OCI-LY3 (cell line): ENCODE measurements at regions not wholly inside any gene's neighbourhood (a gene's known extent, or its start where the extent isn't known, plus 50 kb on each side); places are given as distances from the start of the nearest gene placed in this dataset.

Experiments used
- H2AFZ ChIP-seq: fragments of 200-600, 300-600 bp; shearing (Covaris generic); 2 replicates; pipeline ENCODE4 v1.6.0; 2014; ENCODE audit warnings: antibody characterized with exemption, low read depth, low read length
- H3K27ac ChIP-seq: fragments of 200-600, 300-600 bp; sonication (generic); 2 replicates; pipeline ENCODE4 v1.5.1; 2014; ENCODE audit warnings: mild to moderate bottlenecking, low read length, moderate library complexity, mixed read lengths
- H3K27me3 ChIP-seq: fragments of 200-600, 300-600 bp; sonication (generic); 2 replicates; pipeline ENCODE4 v1.6.1; 2014; ENCODE audit warnings: low read depth, low read length, mixed read lengths
- H3K36me3 ChIP-seq: fragments of 200-600, 300-600 bp; sonication (generic); replicated peaks from 2 replicates; pipeline ENCODE3; 2014; ENCODE audit warnings: low read depth, low read length, mixed read lengths
- H3K4me1 ChIP-seq: fragments of 300-600, 200-600 bp; sonication (generic); 2 replicates; pipeline ENCODE4 v1.6.1; 2014; ENCODE audit warnings: low read length, mixed read lengths
- H3K4me2 ChIP-seq: fragments of 200-600, 300-600 bp; sonication (generic); 2 replicates; pipeline ENCODE4 v1.6.1; 2014; ENCODE audit warnings: low read length, mixed read lengths
- H3K4me3 ChIP-seq: fragments of 300-600, 200-600 bp; sonication (generic); 2 replicates; pipeline ENCODE4 v1.5.1; 2014; ENCODE audit warnings: antibody characterized with exemption, mild to moderate bottlenecking, low read length, moderate library complexity
- H3K79me2 ChIP-seq: fragments of 300-600, 200-600 bp; shearing (Covaris generic); 2 replicates; pipeline ENCODE4 v1.6.1; 2014; ENCODE audit warnings: mild to moderate bottlenecking, low read length, mixed read lengths
- H3K9ac ChIP-seq: fragments of 300-600, 200-600 bp; shearing (Covaris generic); 2 replicates; pipeline ENCODE4 v1.6.0; 2014; ENCODE audit warnings: mild to moderate bottlenecking, low read length, moderate library complexity
- H3K9me3 ChIP-seq: fragments of 200-600, 300-600 bp; shearing (Covaris generic); 2 replicates; pipeline ENCODE4 v1.6.1; 2014; ENCODE audit warnings: low read length, mixed read lengths; ENCODE audit not compliant: insufficient read depth
- H4K20me1 ChIP-seq: fragments of 200-600, 300-600 bp; sonication (generic); 2 replicates; pipeline ENCODE4 v1.6.1; 2016; ENCODE audit warnings: low read length, mixed read lengths; ENCODE audit not compliant: insufficient read depth
- EZH2phosphoT487 ChIP-seq: fragments of 200-600 bp; shearing (Covaris generic); IDR thresholded peaks from 2 replicates; pipeline ENCODE4 v1.6.1; 2018; ENCODE audit warnings: antibody characterized with exemption, mixed run types, low read depth
- TF ChIP-seq, protein P1 (sequence below): fragments of 200-600, 300-600 bp; sonication (generic); IDR thresholded peaks from 2 replicates; pipeline ENCODE4 v1.5.1; 2014; ENCODE audit warnings: antibody characterized with exemption, low read length, low read depth

DNA sequence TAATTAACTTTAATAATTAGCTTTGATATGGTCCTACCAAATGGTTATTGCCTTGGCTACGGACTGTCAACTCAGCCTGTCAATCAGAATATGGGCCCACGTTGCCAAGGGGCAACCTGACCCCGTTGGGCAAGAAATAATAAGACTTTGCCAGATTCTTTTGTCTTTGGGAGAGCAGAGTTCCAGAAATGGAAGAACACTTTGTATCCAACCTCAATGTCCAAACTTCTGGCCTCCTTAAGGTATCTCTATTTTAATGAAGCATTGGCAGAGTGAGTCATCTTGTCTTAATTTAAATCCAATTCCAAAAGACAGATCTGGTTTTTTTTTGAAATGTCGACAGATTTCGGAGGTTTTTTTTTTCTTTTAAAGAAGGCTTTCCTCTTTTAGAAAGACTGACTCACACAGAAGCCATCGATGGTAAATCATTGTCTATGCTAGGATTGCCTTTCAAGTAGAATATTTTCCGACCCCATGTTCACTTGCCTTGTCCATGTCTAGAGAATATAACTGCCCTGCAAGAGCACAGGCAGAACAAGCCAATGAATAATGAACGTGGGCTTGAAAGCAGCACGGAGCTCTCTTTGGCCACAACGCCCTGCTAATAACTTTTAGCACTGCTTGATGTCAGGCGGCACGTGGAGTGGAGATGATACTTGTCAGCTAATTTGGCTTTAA lies 190.3 kb upstream of the GATB start:
- Histone ChIP-seq H3K79me2 (no peaks in the 10 kb centered on the region), H4K20me1 (no peaks in the 10 kb centered on the region), H3K9ac (no peak overlapping the region), H3K4me2 (no peak overlapping the region), H3K27me3 (no peaks in the 10 kb centered on the region; the same call in 1 of the 2 replicates), H3K4me1 (no peaks in the 10 kb centered on the region), H3K4me3 (no peak overlapping the region), H2AFZ (no peak overlapping the region), H3K36me3 (no peaks in the 10 kb centered on the region), H3K27ac (no peak overlapping the region), H3K9me3 (peaks cover 25% of the 10 kb centered on the region; the same call in 1 of the 2 replicates)
- TF ChIP-seq EZH2phosphoT487, result no peak
- TF ChIP-seq, protein P1, sequence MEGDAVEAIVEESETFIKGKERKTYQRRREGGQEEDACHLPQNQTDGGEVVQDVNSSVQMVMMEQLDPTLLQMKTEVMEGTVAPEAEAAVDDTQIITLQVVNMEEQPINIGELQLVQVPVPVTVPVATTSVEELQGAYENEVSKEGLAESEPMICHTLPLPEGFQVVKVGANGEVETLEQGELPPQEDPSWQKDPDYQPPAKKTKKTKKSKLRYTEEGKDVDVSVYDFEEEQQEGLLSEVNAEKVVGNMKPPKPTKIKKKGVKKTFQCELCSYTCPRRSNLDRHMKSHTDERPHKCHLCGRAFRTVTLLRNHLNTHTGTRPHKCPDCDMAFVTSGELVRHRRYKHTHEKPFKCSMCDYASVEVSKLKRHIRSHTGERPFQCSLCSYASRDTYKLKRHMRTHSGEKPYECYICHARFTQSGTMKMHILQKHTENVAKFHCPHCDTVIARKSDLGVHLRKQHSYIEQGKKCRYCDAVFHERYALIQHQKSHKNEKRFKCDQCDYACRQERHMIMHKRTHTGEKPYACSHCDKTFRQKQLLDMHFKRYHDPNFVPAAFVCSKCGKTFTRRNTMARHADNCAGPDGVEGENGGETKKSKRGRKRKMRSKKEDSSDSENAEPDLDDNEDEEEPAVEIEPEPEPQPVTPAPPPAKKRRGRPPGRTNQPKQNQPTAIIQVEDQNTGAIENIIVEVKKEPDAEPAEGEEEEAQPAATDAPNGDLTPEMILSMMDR, result no peak

DNA sequence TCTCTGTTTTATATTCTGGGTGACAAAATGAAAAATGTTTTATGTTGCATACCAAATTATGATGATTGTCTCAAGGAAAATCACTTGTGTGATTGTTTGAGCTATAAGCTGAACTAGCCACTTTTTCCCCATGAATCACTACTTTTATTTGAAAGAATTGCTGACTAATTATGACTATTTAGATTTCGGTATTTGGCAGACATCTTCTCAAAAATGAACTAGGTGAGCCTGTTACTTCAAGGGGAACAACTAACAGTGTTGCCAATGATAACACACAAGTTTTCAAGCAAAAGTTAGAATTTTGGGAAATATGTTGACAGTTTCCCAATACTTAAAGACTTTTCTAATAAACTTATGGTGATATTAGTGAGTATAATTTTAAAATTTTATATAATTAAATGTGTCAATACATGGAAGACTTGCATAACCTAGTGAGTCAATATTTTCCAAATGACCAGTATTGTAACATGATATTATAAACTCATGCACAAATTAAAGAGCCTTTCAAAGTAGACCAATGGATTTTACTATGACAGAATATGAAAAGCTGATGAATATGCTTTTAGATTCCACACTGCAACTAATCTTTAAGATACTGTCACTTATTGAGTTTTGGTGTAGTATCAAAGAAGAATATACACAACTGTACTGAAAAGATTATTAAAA lies 187.7 kb upstream of the GATB start:
- peaks cover 42% of the 10 kb centered on the region for H3K9me3 ChIP-seq
- H3K79me2 ChIP-seq, result no peaks in the 10 kb centered on the region
- no peak overlapping the region for H3K4me3 ChIP-seq
- no peak for TF ChIP-seq EZH2phosphoT487
- TF ChIP-seq, protein P1, result no peak
- no peak overlapping the region for H3K27ac ChIP-seq
- H3K4me1 ChIP-seq, result no peaks in the 10 kb centered on the region
- no peaks in the 10 kb centered on the region for H3K36me3 ChIP-seq
- no peak overlapping the region for H2AFZ ChIP-seq
- no peak overlapping the region for H3K4me2 ChIP-seq
- no peaks in the 10 kb centered on the region; the same call in 1 of the 2 replicates for H3K27me3 ChIP-seq
- H4K20me1 ChIP-seq, result no peaks in the 10 kb centered on the region
- no peak overlapping the region for H3K9ac ChIP-seq

DNA sequence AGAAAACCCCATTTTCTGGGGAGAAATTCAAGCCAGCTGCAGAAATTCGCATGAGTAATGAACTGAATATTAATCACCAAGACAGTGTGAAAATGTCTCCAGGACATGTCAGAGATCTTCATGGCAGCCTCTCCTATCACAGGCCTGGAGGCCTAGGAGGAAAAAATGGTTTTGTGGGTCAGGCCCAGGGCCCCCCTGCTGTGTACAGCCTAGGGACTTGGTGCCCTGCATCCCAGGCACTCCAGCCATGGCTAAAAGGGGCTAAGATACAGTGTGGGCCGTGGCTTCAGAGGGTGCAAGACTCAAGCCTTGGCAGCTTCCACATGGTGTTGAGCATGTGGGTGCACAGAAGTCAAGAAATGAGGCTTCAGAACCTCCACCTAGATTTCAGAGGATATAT lies 185.9 kb upstream of the GATB start:
- Histone ChIP-seq H3K9me3 (peaks cover 42% of the 10 kb centered on the region), H4K20me1 (no peaks in the 10 kb centered on the region), H3K36me3 (peaks cover 4% of the 10 kb centered on the region), H3K27ac (no peak overlapping the region), H3K9ac (no peak overlapping the region), H2AFZ (no peak overlapping the region), H3K79me2 (no peaks in the 10 kb centered on the region), H3K27me3 (no peaks in the 10 kb centered on the region), H3K4me2 (no peak overlapping the region), H3K4me1 (no peaks in the 10 kb centered on the region), H3K4me3 (no peak overlapping the region)
- TF ChIP-seq EZH2phosphoT487, result no peak

DNA sequence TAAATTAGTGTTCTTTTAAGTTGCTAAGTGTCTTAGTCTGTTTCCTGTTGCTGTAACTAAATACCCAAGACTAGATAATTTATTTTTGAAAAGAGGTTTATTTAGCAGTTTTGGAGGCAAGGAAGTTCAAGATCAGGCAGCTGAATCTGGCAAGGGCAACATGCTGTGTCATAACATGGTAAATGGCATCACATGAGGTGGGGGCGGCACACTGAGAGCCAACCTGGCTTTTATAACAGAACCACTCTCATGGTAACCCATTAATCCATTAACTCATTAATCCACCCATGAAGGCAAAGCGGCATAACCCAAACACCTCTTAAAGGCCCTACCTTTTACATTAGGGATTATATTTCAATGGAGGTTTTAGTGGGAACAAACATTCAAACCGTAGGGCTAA lies 182.2 kb upstream of the GATB start:
- Histone ChIP-seq H3K4me1 (no peaks in the 10 kb centered on the region), H3K36me3 (peaks cover 12% of the 10 kb centered on the region), H2AFZ (no peak overlapping the region), H3K4me2 (no peak overlapping the region), H3K4me3 (no peak overlapping the region), H3K79me2 (no peaks in the 10 kb centered on the region), H3K27me3 (no peaks in the 10 kb centered on the region), H3K27ac (no peak overlapping the region), H3K9ac (no peak overlapping the region), H4K20me1 (no peaks in the 10 kb centered on the region), H3K9me3 (peaks cover 30% of the 10 kb centered on the region)
- TF ChIP-seq, protein P1, result no peak
- no peak for TF ChIP-seq EZH2phosphoT487
